ENCODE measurements at regions not wholly inside any gene's neighbourhood (a gene's known extent, or its start where the extent isn't known, plus 50 kb on each side); places are given as distances from the start of the nearest gene placed in this dataset.
A peak's percentile ranks its signal among the peaks of the same experiment; 100 is the strongest.

GRCh38 chrX:14476205-14476604, 53.1 kb upstream of the GLRA2 start:
- in situ Hi-C loops (cut with HindIII; ENCODE audit: low pct_unique_long_range_greater_than_20kb, low sequenced_read_pairs) = no loop called here
- no peak for DNase-seq (ENCODE audit: low read depth, low spot score)

GRCh38 chrX:14449773-14450172, 79.6 kb upstream of the GLRA2 start:
- in situ Hi-C loops (cut with HindIII; ENCODE audit: low pct_unique_long_range_greater_than_20kb, low sequenced_read_pairs) = no loop called here
- DNase-seq (ENCODE audit: low read depth, low spot score) = no peak

GRCh38 chrX:14448406-14448805, 80.9 kb upstream of the GLRA2 start:
- DNase-seq (ENCODE audit: low read depth, low spot score) = no peak

GRCh38 chrX:14440106-14440505, 89.2 kb upstream of the GLRA2 start:
- no peak for DNase-seq (ENCODE audit: low read depth, low spot score)
- in situ Hi-C loops (cut with HindIII; ENCODE audit: low pct_unique_long_range_greater_than_20kb, low sequenced_read_pairs) = no loop called here

More at GRCh38 chrX:14448406-14448805, 80.9 kb upstream of the GLRA2 start:
- in situ Hi-C loops (cut with HindIII; ENCODE audit: low pct_unique_long_range_greater_than_20kb, low sequenced_read_pairs) = no loop called here

GRCh38 chrX:14427614-14428013, 101.7 kb upstream of the GLRA2 start:
- in situ Hi-C loops (cut with HindIII; ENCODE audit: low pct_unique_long_range_greater_than_20kb, low sequenced_read_pairs) = no loop called here
- DNase-seq (ENCODE audit: low read depth, low spot score) = no peak

- in situ Hi-C loops (cut with HindIII; ENCODE audit: low pct_unique_long_range_greater_than_20kb, low sequenced_read_pairs) = no loop called here
- DNase-seq (ENCODE audit: low read depth, low spot score) = no peak
These were observed 108.5 kb upstream of the GLRA2 start for GRCh38 chrX:14420841-14421240.

GRCh38 chrX:14412686-14413085, 116.7 kb upstream of the GLRA2 start:
- in situ Hi-C loops (cut with HindIII; ENCODE audit: low pct_unique_long_range_greater_than_20kb, low sequenced_read_pairs) = no loop called here
- no peak for DNase-seq (ENCODE audit: low read depth, low spot score)

GRCh38 chrX:14411326-14411725, 118.0 kb upstream of the GLRA2 start:
- DNase-seq (ENCODE audit: low read depth, low spot score) = no peak

DNA sequence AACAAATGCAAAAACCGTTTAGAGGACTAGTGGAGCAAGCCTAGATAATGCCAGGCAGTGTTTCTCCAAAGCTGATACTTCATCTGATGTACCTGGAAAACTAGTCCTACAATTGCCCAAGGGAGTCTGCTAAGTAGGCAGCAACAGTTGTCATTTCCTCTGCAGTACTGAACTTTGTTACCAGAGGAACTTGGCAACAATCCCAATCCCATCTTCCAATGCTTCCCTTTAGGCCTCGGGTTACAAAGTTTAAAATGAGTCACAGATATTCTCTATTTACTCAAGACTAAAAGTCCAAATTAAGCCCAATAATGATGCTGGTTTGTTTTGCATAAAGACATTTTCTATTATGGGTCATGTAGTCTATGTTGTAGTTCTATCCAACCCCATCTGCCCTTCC, 120.0 kb upstream of the GLRA2 start:
- in situ Hi-C loops (cut with HindIII; ENCODE audit: low pct_unique_long_range_greater_than_20kb, low sequenced_read_pairs) = no loop called here
- DNase-seq (ENCODE audit: low read depth, low spot score) = no peak

More at GRCh38 chrX:14411326-14411725, 118.0 kb upstream of the GLRA2 start:
- in situ Hi-C loops (cut with HindIII; ENCODE audit: low pct_unique_long_range_greater_than_20kb, low sequenced_read_pairs) = no loop called here

- DNase-seq (ENCODE audit: low read depth, low spot score) = no peak
- in situ Hi-C loops (cut with HindIII; ENCODE audit: low pct_unique_long_range_greater_than_20kb, low sequenced_read_pairs) = no loop called here
These were observed 123.1 kb upstream of the GLRA2 start for GRCh38 chrX:14406225-14406624.

DNA sequence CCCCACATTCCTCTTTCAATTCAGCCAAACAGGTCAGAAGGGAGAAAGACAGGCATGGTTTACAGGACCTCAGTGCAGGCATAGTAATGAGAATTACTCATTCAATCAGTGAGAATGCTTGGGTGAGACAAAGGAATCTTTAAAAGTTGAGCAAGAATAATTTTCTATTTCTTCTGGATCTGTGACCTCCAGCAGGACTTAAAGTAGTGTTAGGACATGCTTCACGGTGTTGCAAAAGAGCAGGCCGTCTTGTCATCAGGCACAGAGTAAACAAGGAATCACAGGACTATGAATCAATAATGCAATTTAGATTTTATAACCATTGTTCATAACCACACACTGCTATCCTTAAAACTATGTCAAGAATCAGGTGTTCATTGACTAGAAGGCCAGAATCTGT, 130.6 kb upstream of the GLRA2 start:
- in situ Hi-C loops (cut with HindIII; ENCODE audit: low pct_unique_long_range_greater_than_20kb, low sequenced_read_pairs) = no loop called here
- no peak for DNase-seq (ENCODE audit: low read depth, low spot score)

DNA sequence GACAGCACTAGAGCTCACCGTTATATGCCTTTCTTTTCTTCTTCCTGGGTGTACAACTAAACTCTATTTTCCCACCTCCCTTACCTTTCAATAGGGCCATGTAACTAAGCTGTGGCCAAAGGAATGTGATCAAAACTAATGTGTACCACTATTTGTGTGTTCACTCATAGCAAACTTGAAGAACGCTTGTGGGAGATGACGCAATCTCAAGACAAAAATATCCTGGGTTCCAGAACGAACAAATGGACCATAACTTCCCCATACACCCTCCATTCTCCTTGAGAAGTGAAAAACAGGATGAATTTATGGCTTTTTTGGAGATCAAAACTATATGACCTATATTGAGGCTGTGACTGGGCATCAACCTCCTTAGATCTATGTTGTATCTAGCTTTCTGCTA, 139.7 kb upstream of the GLRA2 start:
- DNase-seq (ENCODE audit: low read depth, low spot score) = no peak
- in situ Hi-C loops (cut with HindIII; ENCODE audit: low pct_unique_long_range_greater_than_20kb, low sequenced_read_pairs) = no loop called here

DNA sequence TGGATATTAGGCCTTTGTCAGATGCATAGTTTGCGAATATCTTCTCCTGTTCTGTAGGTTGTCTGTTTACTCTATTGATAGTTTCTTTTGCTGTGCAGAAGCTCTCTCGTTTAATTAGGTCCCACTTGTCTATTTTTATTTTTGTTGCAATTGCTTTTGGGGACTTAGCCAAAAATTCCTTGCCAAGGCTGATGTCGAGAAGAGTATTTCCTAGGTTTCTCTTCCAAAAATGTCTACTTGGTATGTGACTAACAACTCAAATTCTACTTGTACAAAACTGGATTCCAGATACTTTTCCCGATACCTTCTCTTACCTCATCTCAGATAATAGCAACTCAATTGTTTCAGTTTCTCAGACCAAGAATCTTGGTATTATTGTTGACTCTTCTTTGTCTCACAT, 142.4 kb upstream of the GLRA2 start:
- DNase-seq (ENCODE audit: low read depth, low spot score) = no peak
- in situ Hi-C loops (cut with HindIII; ENCODE audit: low pct_unique_long_range_greater_than_20kb, low sequenced_read_pairs) = no loop called here

DNA sequence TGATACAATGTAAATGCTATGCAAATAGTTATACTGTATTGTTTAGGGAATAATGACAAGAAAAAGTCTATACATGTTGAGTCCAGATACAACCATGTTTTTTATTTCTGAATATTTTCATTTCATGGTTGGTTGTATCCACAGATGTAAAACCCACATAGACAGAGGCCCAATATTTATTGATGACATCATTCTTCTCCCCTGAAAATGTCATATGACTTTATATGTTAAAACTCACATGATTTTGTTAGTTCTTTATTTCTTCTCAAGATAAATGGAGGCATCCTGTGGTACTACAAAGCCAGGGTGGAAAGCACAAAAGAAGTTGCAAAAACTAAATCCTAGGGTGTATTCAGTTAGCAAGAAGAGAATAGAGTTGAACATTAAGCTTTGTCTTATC, 149.3 kb upstream of the GLRA2 start:
- in situ Hi-C loops (cut with HindIII; ENCODE audit: low pct_unique_long_range_greater_than_20kb, low sequenced_read_pairs) = no loop called here
- no peak for DNase-seq (ENCODE audit: low read depth, low spot score)

DNA sequence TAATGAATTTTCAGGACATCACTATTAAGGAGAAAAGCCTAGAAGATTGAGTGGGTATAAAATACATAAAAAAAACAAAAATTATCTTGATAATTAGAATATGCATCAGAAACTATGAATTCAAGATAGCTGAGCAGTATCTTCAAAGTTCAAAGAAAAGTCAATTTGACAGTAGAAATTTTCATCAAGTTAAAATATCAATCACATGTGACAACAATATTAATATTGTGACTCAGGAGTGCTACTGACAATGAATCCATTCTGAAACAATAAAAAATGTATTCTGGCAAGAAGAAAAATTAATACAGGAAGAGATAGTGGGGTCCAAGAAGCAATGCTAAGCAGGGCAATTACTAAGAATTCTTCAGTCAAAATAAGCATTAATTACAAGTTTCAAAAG, 151.9 kb upstream of the GLRA2 start:
- in situ Hi-C loops (cut with HindIII; ENCODE audit: low pct_unique_long_range_greater_than_20kb, low sequenced_read_pairs) = no loop called here
- DNase-seq (ENCODE audit: low read depth, low spot score) = no peak

GRCh38 chrX:14363728-14364127, 165.6 kb upstream of the GLRA2 start:
- in situ Hi-C loops (cut with HindIII; ENCODE audit: low pct_unique_long_range_greater_than_20kb, low sequenced_read_pairs) = no loop called here
- no peak for DNase-seq (ENCODE audit: low read depth, low spot score)

GRCh38 chrX:14362721-14363120, 166.6 kb upstream of the GLRA2 start:
- DNase-seq (ENCODE audit: low read depth, low spot score) = peak; percentile 7
- in situ Hi-C loops (cut with HindIII; ENCODE audit: low pct_unique_long_range_greater_than_20kb, low sequenced_read_pairs) = no loop called here

DNA sequence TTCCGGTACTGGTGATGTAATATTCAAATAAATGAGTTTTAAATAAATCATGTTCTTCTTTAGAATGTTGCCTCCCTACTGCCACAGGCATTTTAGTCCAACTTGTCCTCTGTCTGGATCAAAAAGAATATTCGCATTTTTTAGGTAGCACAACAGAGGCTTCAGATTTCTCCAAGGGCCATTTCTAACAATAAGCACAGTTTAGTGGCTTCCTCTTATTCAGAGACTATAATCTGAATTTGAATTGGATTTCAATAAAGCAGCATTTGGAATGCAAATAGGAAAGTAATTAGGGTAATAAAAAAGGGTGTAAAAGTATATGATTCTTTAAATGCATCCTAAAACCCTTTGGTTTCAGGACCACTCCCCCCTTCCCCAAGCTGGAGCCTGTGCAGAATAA, 167.9 kb upstream of the GLRA2 start:
- in situ Hi-C loops (cut with HindIII; ENCODE audit: low pct_unique_long_range_greater_than_20kb, low sequenced_read_pairs) = no loop called here
- DNase-seq (ENCODE audit: low read depth, low spot score) = no peak

- no peak for DNase-seq (ENCODE audit: low read depth, low spot score)
- in situ Hi-C loops (cut with HindIII; ENCODE audit: low pct_unique_long_range_greater_than_20kb, low sequenced_read_pairs) = no loop called here
These were observed 169.6 kb upstream of the GLRA2 start for GRCh38 chrX:14359727-14360126.

GRCh38 chrX:14359316-14359715, 170.0 kb upstream of the GLRA2 start:
- no peak for DNase-seq (ENCODE audit: low read depth, low spot score)
- in situ Hi-C loops (cut with HindIII; ENCODE audit: low pct_unique_long_range_greater_than_20kb, low sequenced_read_pairs) = no loop called here

All from SK-MEL-5 (cell line).